A673 (cell line): ENCODE measurements at regions not wholly inside any gene's neighbourhood (a gene's known extent, or its start where the extent isn't known, plus 50 kb on each side); places are given as distances from the start of the nearest gene placed in this dataset.

Source experiments
- CTCF ChIP-seq: fragments of 300-800, 200-600 bp; sonication (generic); conservative IDR thresholded peaks from 2 replicates; pipeline ENCODE4 v1.5.1; 2017; ENCODE audit warnings: low read depth, mild to moderate bottlenecking, antibody characterized with exemption, low read length, moderate library complexity, mixed read lengths
- EZH2 ChIP-seq: fragments of 200-600 bp; sonication (generic); IDR thresholded peaks from 2 replicates; pipeline ENCODE4 v1.6.1; 2017; ENCODE audit warnings: borderline replicate concordance, low read depth, mild to moderate bottlenecking, mixed read lengths, antibody characterized with exemption, low read length; ENCODE audit not compliant: poor library complexity, severe bottlenecking

- TF ChIP-seq CTCF = no peak
- no peak for TF ChIP-seq EZH2
Observed at GRCh38 chr5:141780240-141780951, 97.8 kb downstream of the PCDH1 start.
